ENCODE measurements at regions not wholly inside any gene's neighbourhood (a gene's known extent, or its start where the extent isn't known, plus 50 kb on each side); places are given as distances from the start of the nearest gene placed in this dataset.

GRCh38 chr18:67612281-67612680 lies 95.8 kb upstream of the DSEL start:
- no peak overlapping the region for H3K27ac ChIP-seq
- TF ChIP-seq, protein P1, sequence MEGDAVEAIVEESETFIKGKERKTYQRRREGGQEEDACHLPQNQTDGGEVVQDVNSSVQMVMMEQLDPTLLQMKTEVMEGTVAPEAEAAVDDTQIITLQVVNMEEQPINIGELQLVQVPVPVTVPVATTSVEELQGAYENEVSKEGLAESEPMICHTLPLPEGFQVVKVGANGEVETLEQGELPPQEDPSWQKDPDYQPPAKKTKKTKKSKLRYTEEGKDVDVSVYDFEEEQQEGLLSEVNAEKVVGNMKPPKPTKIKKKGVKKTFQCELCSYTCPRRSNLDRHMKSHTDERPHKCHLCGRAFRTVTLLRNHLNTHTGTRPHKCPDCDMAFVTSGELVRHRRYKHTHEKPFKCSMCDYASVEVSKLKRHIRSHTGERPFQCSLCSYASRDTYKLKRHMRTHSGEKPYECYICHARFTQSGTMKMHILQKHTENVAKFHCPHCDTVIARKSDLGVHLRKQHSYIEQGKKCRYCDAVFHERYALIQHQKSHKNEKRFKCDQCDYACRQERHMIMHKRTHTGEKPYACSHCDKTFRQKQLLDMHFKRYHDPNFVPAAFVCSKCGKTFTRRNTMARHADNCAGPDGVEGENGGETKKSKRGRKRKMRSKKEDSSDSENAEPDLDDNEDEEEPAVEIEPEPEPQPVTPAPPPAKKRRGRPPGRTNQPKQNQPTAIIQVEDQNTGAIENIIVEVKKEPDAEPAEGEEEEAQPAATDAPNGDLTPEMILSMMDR (IDR thresholded peaks at IDR 0.05) = no peak
- no peak for TF ChIP-seq ZFX (IDR thresholded peaks at IDR 0.05; ENCODE audit: borderline replicate concordance)

DNA sequence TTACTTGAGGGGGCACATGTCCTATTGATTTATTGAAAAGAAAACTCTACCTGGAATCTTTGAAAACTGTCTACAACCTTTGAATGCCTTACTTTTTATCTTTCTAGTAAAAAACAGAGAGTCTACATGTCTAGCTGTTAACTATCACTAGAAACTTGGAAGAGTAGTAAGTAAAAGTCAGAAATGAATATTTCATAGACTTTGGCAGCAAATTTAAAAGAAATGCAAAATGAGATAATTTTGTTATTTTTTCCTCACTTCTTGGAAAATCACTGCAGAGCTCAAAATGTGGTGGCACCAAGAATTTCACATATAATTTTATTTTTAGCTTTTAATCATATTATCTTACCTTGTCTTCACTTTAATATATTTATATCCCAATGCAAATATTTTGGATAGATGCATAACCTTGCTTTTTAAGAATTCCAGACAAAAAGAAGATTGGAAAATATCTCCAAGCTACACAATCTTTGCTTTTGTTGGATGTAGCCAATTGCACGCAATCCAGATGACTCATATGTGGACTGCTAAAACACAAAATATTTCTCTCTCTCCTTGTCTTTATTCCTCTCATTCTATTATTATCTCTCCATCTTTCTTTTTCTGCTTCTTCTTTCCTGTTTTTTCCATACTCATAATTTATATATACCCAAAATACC lies 92.2 kb upstream of the DSEL start:
- TF ChIP-seq ZFX (IDR thresholded peaks at IDR 0.05; ENCODE audit: borderline replicate concordance) = no peak

GRCh38 chr18:67608191-67608590 lies 91.7 kb upstream of the DSEL start:
- TF ChIP-seq ZFX (IDR thresholded peaks at IDR 0.05; ENCODE audit: borderline replicate concordance) = no peak
- TF ChIP-seq, protein P1 (IDR thresholded peaks at IDR 0.05) = no peak

More for the DNA sequence above, 92.2 kb upstream of the DSEL start:
- no peak overlapping the region for H3K27ac ChIP-seq

GRCh38 chr18:67600181-67601180 lies 84.0 kb upstream of the DSEL start:
- no peak overlapping the region for H3K27ac ChIP-seq
- TF ChIP-seq, protein P1 (IDR thresholded peaks at IDR 0.05) = no peak
- TF ChIP-seq ZFX (IDR thresholded peaks at IDR 0.05; ENCODE audit: borderline replicate concordance) = no peak

More at GRCh38 chr18:67608191-67608590, 91.7 kb upstream of the DSEL start:
- H3K27ac ChIP-seq = no peak overlapping the region

DNA sequence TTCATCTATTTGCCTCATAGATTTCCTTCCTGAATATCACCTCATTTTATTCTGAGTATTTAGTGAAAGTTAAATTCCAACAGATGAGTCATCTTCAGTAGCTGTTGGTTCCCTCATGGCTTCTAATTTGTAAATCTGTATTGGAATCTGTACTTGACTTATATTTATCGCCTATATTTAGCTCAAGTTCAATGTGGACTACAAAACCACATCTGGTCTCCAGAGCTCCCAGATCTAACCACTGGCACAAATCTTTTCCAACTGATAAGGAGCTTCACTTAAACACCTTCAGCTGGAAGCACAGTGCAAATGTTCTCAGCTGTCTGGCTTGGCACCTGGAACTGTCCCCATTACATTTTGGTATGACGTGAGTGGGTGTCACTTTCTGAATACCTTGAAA lies 82.8 kb upstream of the DSEL start:
- no peak for TF ChIP-seq ZFX (IDR thresholded peaks at IDR 0.05; ENCODE audit: borderline replicate concordance)
- TF ChIP-seq, protein P1 (IDR thresholded peaks at IDR 0.05) = no peak
- H3K27ac ChIP-seq = no peak overlapping the region

DNA sequence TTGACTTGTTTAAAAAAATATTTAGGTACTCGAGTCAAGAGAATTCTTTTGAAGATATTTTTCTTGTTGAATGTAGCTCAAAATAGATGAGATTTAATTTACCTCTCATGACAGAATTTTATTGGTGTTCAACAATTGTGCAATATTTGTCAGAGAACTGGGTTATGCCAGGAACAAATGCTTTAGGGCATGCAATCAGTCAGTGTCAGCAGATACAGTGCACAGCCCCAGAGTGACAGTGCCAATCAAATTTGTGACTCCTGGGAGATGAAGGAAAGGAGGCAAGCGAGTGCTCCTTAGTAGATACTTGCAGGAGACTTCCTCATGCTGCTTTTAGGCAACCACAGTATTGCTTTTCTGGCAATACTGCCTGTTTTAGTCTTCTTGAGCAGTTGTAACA lies 81.2 kb upstream of the DSEL start:
- no peak overlapping the region for H3K27ac ChIP-seq
- TF ChIP-seq ZFX (IDR thresholded peaks at IDR 0.05; ENCODE audit: borderline replicate concordance) = no peak
- TF ChIP-seq, protein P1 (IDR thresholded peaks at IDR 0.05) = no peak

DNA sequence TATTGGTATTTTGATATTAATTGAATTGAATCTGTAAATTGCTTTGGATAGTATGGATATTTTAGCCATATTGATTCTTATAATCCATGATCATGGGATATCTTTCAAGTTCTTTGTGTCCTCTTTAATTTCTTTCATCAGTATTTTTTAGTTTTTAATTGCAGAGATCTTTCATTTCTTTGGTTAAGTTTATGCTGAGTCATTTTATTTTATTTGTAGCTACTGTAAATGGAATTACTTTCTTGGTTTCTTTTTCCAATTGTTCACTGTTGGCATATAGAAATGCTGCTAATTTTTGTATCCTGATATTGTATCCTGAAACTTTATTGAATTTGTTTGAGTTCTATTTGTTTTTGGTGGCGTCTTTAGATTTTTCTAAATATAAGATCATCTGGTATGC lies 79.5 kb upstream of the DSEL start:
- TF ChIP-seq, protein P1 (IDR thresholded peaks at IDR 0.05) = no peak
- TF ChIP-seq ZFX (IDR thresholded peaks at IDR 0.05; ENCODE audit: borderline replicate concordance) = no peak
- H3K27ac ChIP-seq = no peak overlapping the region
